Loucy (cell line): ENCODE measurements at regions not wholly inside any gene's neighbourhood (a gene's known extent, or its start where the extent isn't known, plus 50 kb on each side); places are given as distances from the start of the nearest gene placed in this dataset.

ENCODE experiments used
- H2AFZ ChIP-seq: fragments of 200-600 bp; sonication (generic); 2 replicates; pipeline ENCODE4 v1.6.0; 2016; ENCODE audit warnings: antibody characterized with exemption, mild to moderate bottlenecking, low read length, moderate library complexity
- H3F3A ChIP-seq: fragments of 200-600 bp; 2 replicates; pipeline ENCODE4 v1.6.0; 2016; ENCODE audit warnings: antibody characterized with exemption, low read depth, mild to moderate bottlenecking
- H3K27me3 ChIP-seq: fragments of 200-600 bp; sonication (generic); 2 replicates; pipeline ENCODE4 v1.6.1; 2014; ENCODE audit warnings: low read length, mild to moderate bottlenecking; ENCODE audit not compliant: insufficient read depth, poor library complexity, severe bottlenecking
- H3K36me3 ChIP-seq: fragments of 200-600 bp; sonication (generic); 2 replicates; pipeline ENCODE4 v1.6.1; 2016; ENCODE audit warnings: low read length; ENCODE audit not compliant: insufficient read depth
- H3K4me1 ChIP-seq: fragments of 200-600 bp; sonication (generic); 2 replicates; pipeline ENCODE4 v1.5.1; 2014; ENCODE audit warnings: low read length, mild to moderate bottlenecking; ENCODE audit not compliant: insufficient read depth, poor library complexity, severe bottlenecking
- H3K4me2 ChIP-seq: fragments of 200-600 bp; sonication (generic); 2 replicates; pipeline ENCODE4 v1.6.0; 2014; ENCODE audit warnings: antibody characterized with exemption, low read length, low read depth, mild to moderate bottlenecking; ENCODE audit not compliant: poor library complexity, severe bottlenecking
- H3K4me3 ChIP-seq: fragments of 200-600 bp; sonication (generic); 2 replicates; pipeline ENCODE4 v1.5.1; 2014; ENCODE audit warnings: low read length, mild to moderate bottlenecking, mixed read lengths; ENCODE audit not compliant: poor library complexity, severe bottlenecking
- H3K79me2 ChIP-seq: fragments of 200-600 bp; sonication (generic); 2 replicates; pipeline ENCODE4 v1.6.1; 2014; ENCODE audit warnings: low read length; ENCODE audit not compliant: insufficient read depth
- H3K9ac ChIP-seq: fragments of 200-600 bp; sonication (generic); 2 replicates; pipeline ENCODE4 v1.6.0; 2014; ENCODE audit warnings: mild to moderate bottlenecking, low read depth, low read length, moderate library complexity; ENCODE audit not compliant: poor library complexity, severe bottlenecking
- H3K9me2 ChIP-seq: fragments of 200-600 bp; sonication (generic); replicated peaks from 2 replicates; pipeline ENCODE4 v1.6.1; 2016; ENCODE audit warnings: low read depth, low read length, mixed read lengths
- H3K9me3 ChIP-seq: fragments of 200-600 bp; sonication (generic); 2 replicates; pipeline ENCODE4 v1.6.1; 2014; ENCODE audit warnings: mild to moderate bottlenecking, antibody characterized with exemption, low read length, low read depth; ENCODE audit not compliant: insufficient read depth
- H4K20me1 ChIP-seq: fragments of 200-600 bp; sonication (generic); 2 replicates; pipeline ENCODE4 v1.6.0; 2014; ENCODE audit warnings: antibody characterized with exemption, low read length, mild to moderate bottlenecking; ENCODE audit not compliant: insufficient read depth, poor library complexity, severe bottlenecking
- CTCF ChIP-seq: fragments of 200-600 bp; sonication (generic); conservative IDR thresholded peaks from 2 replicates; pipeline ENCODE4 v1.5.1; 2014; ENCODE audit warnings: mild to moderate bottlenecking, antibody characterized with exemption, low read length
- EZH2phosphoT487 ChIP-seq: fragments of 200-600 bp; IDR thresholded peaks from 2 replicates; pipeline ENCODE4 v1.6.1; 2018; ENCODE audit warnings: antibody characterized with exemption, mild to moderate bottlenecking, moderate library complexity, borderline replicate concordance

- Histone ChIP-seq H3K4me2 (no peak overlapping the region), H3K27me3 (no peaks in the 10 kb centered on the region), H3K36me3 (no peaks in the 10 kb centered on the region), H2AFZ (no peak overlapping the region), H3K9ac (no peak overlapping the region), H3K4me3 (no peak overlapping the region), H3K9me3 (no peaks in the 10 kb centered on the region), H3K4me1 (no peaks in the 10 kb centered on the region), H3K9me2 (no peaks in the 10 kb centered on the region), H3F3A (no peaks in the 10 kb centered on the region), H3K79me2 (no peaks in the 10 kb centered on the region), H4K20me1 (no peaks in the 10 kb centered on the region)
- TF ChIP-seq EZH2phosphoT487 = no peak
- TF ChIP-seq CTCF = no peak
Measured at GRCh38 chr4:124032035-124032434, 635.4 kb downstream of the SPRY1 start.

DNA sequence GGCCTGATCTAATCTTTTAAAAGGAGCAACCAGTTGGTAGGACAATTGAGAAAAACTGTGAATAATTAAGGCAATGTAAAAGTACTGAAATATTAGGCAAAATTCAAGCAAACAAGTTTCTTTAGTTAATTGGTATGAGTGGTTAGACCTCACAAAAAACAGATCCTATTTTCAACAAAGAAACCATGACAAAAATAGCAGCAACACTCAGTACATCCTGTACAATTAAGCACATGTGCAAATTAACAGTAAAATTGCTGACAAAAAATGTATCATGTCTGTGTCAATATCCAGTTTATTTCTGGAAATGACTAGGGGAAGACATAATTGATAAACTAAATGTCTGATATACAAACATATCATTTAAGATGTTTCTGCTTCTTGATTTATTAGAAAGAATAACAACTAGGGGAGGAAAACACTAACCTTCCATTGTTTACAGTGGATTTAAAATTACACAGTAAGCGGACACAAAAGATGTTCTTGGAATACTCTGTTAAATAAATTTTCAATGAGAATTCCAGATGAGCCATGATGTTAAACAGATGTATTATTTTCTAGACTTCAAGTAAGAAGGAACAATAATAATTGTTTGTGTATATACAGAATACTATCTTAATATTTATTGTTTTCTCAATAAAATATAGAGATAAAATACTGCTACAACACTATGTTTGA lies 638.9 kb downstream of the SPRY1 start:
- Histone ChIP-seq H3K9me2 (no peaks in the 10 kb centered on the region), H2AFZ (no peak overlapping the region), H3F3A (no peaks in the 10 kb centered on the region), H3K4me1 (no peaks in the 10 kb centered on the region), H3K36me3 (no peaks in the 10 kb centered on the region), H3K27me3 (no peaks in the 10 kb centered on the region), H3K4me3 (no peak overlapping the region), H3K4me2 (no peak overlapping the region), H3K79me2 (no peaks in the 10 kb centered on the region), H3K9ac (no peak overlapping the region), H3K9me3 (no peaks in the 10 kb centered on the region), H4K20me1 (no peaks in the 10 kb centered on the region)
- TF ChIP-seq EZH2phosphoT487 (no peak), CTCF (no peak)

DNA sequence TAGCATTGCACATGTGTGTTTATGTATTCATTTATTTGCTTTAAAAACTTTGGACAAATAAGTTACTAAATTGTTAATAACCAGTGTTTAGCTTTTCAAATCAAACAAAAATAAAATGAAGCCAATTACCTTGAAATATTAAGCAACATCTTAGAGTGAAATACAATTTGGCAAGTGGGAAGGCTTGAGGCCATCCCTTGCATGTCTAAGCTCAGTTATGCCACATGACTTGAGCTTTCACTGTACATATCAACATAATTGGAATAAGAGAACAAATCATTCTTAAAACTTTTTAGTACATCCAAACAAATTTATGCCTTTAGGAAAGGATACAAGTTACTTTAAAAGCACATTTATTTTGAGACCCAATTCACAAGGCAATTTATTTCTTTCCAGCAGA lies 640.6 kb downstream of the SPRY1 start:
- Histone ChIP-seq H3K9me3 (no peaks in the 10 kb centered on the region), H3K4me1 (no peaks in the 10 kb centered on the region), H3K4me2 (no peak overlapping the region), H3K9me2 (no peaks in the 10 kb centered on the region), H3K36me3 (no peaks in the 10 kb centered on the region), H3K4me3 (no peak overlapping the region), H2AFZ (no peak overlapping the region), H3K27me3 (no peaks in the 10 kb centered on the region), H3F3A (no peaks in the 10 kb centered on the region), H3K79me2 (no peaks in the 10 kb centered on the region), H3K9ac (no peak overlapping the region), H4K20me1 (no peaks in the 10 kb centered on the region)
- TF ChIP-seq CTCF = no peak
- TF ChIP-seq EZH2phosphoT487 = no peak
